Mammary epithelial cell (primary cell): ENCODE measurements at regions not wholly inside any gene's neighbourhood (a gene's known extent, or its start where the extent isn't known, plus 50 kb on each side); places are given as distances from the start of the nearest gene placed in this dataset.

Experiments used
- CTCF ChIP-seq, 2 donors: IDR thresholded peaks in 1 of 2; conservative IDR thresholded peaks in 1 of 2; 2 replicates each; pipeline ENCODE4 v1.5.1; 2011 to 2012; ENCODE audit warnings: inconsistent platforms in 2 of 2, low read length in 2 of 2, mild to moderate bottlenecking in 2 of 2, control low read depth in 1 of 2, low read depth in 1 of 2; ENCODE audit not compliant: insufficient read depth in 1 of 2; ENCODE audit errors: extremely low read depth in 1 of 2
- EZH2 ChIP-seq: IDR thresholded peaks from 2 replicates; pipeline ENCODE4 v1.6.1; 2012; ENCODE audit warnings: low read length, inconsistent platforms, borderline replicate concordance

DNA sequence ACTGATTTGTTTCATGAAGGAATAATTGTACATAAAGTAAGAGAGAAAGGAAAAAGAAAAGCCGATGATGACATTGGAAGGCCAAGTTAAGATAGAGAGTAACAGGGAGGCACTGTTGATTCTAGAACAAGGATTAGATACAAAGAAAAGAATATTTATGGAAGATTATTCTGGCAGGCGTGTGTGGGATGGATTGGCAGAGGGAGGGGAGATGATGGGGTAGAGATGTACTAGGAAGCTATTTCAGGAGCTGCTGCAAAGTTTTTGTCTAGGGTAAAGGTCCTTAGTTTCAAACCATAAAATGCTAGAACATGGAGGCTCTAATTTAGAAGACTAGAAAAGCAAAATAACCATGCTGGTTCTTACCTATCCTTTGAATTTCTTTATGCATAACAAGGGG, 280.0 kb upstream of the LRRN1 start:
- TF ChIP-seq CTCF (conservative IDR thresholded peaks at IDR 0.05 in 1 of 2, IDR thresholded peaks at IDR 0.05 in 1 of 2; ENCODE audit: extremely low read depth in 1 of 2, insufficient read depth in 1 of 2, low read depth in 1 of 2, low read length in 2 of 2) (no peak), EZH2 (no peak)
